Vagina (tissue), 2 donors: ENCODE measurements at regions not wholly inside any gene's neighbourhood (a gene's known extent, or its start where the extent isn't known, plus 50 kb on each side); places are given as distances from the start of the nearest gene placed in this dataset.
"Not testable (repeated sequence)": the region's sequence is repeated elsewhere in the genome, so short reads cannot be mapped to it uniquely, and the experiment has no call there.

Experiments used
- DNase-seq, 2 donors: peaks; one replicate each; pipeline ENCODE4 v3.0.0-alpha.2; 2017; ENCODE audit errors: extremely low spot score in 2 of 2
- H3K27ac ChIP-seq: fragments of 200-600 bp; sonication (generic); one replicate; pipeline ENCODE4 v1.5.1; 2019
- H3K27me3 ChIP-seq: fragments of 200-600 bp; sonication (generic); one replicate; pipeline ENCODE4 v1.5.1; 2019
- H3K36me3 ChIP-seq, 2 donors: fragments of 200-600 bp; sonication (generic); one replicate each; pipeline ENCODE4 v1.5.1; 2017 to 2019
- H3K4me1 ChIP-seq: fragments of 200-600 bp; sonication (generic); one replicate; pipeline ENCODE4 v1.5.1; 2019
- H3K4me3 ChIP-seq, 2 donors: fragments of 200-600 bp; sonication (generic); 1 replicate in 1 of 2; 2 replicates in 1 of 2; pipeline ENCODE4 v1.5.1; 2016 to 2019
- H3K9me3 ChIP-seq: fragments of 200-600 bp; sonication (generic); one replicate; pipeline ENCODE4 v1.5.1; 2019
- POLR2A ChIP-seq, 2 donors: fragments of 450-650 bp; IDR thresholded peaks; one replicate each; pipeline ENCODE4 v1.6.1; 2017; ENCODE audit warnings: antibody characterized with exemption in 2 of 2, mild to moderate bottlenecking in 2 of 2, moderate library complexity in 2 of 2
- POLR2AphosphoS5 ChIP-seq, 2 donors: sonication (generic); formaldehyde crosslinking; IDR thresholded peaks; one replicate each; pipeline ENCODE4 v1.9.0; 2017; ENCODE audit warnings: antibody characterized with exemption in 2 of 2, mild to moderate bottlenecking in 2 of 2, low read depth in 1 of 2; ENCODE audit not compliant: insufficient read depth in 1 of 2
- intact Hi-C: fragments of 100-400 bp; cut with DNase I; formaldehyde crosslinking; loops from one replicate; pipeline ENCODE4 v1.15.1; 2023
- TF ChIP-seq, protein P1 (sequence below), 3 experiments: fragments of 450-650 bp in 2 of 3; fragments of 200-600 bp in 1 of 3; sonication (generic) in 1 of 3; IDR thresholded peaks; one replicate each; pipeline ENCODE4 v1.5.1; 2017 to 2019; ENCODE audit warnings: antibody characterized with exemption in 3 of 3, mild to moderate bottlenecking in 2 of 3, moderate library complexity in 2 of 3

DNA sequence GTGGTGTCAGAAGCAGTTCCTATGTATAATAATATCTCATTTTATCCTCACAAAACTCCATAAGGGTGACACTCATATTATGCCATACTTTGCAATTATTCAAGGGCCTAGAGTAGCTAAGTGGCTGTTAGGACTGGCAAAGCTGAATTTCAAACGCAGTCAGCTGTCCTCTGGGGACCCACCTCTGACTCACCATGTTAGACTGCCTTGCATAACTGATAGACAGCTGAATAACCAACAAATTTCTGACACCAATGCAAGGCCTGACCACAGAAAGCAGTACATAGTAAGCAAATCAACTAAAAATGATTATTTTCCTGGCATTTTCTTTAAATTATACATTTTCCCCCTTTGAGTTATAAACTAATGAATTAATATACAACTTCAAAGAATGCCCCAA lies 251.6 kb upstream of the PTGER4 start:
- peaks cover 6% of the 10 kb centered on the region for H3K4me1 ChIP-seq
- no peak overlapping the region for H3K27ac ChIP-seq
- no peaks in the 10 kb centered on the region for H3K36me3 ChIP-seq
- no peak for DNase-seq
- no peak overlapping the region for H3K4me3 ChIP-seq
- no peaks in the 10 kb centered on the region for H3K9me3 ChIP-seq
- no peaks in the 10 kb centered on the region for H3K27me3 ChIP-seq
- TF ChIP-seq, protein P1, sequence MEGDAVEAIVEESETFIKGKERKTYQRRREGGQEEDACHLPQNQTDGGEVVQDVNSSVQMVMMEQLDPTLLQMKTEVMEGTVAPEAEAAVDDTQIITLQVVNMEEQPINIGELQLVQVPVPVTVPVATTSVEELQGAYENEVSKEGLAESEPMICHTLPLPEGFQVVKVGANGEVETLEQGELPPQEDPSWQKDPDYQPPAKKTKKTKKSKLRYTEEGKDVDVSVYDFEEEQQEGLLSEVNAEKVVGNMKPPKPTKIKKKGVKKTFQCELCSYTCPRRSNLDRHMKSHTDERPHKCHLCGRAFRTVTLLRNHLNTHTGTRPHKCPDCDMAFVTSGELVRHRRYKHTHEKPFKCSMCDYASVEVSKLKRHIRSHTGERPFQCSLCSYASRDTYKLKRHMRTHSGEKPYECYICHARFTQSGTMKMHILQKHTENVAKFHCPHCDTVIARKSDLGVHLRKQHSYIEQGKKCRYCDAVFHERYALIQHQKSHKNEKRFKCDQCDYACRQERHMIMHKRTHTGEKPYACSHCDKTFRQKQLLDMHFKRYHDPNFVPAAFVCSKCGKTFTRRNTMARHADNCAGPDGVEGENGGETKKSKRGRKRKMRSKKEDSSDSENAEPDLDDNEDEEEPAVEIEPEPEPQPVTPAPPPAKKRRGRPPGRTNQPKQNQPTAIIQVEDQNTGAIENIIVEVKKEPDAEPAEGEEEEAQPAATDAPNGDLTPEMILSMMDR (IDR thresholded peaks at IDR 0.05), result no peak
- no peak for TF ChIP-seq POLR2A (IDR thresholded peaks at IDR 0.05)
- TF ChIP-seq POLR2AphosphoS5 (IDR thresholded peaks at IDR 0.05; ENCODE audit: insufficient read depth in 1 of 2, low read depth in 1 of 2), result no peak
- intact Hi-C loops, result no loop called here

DNA sequence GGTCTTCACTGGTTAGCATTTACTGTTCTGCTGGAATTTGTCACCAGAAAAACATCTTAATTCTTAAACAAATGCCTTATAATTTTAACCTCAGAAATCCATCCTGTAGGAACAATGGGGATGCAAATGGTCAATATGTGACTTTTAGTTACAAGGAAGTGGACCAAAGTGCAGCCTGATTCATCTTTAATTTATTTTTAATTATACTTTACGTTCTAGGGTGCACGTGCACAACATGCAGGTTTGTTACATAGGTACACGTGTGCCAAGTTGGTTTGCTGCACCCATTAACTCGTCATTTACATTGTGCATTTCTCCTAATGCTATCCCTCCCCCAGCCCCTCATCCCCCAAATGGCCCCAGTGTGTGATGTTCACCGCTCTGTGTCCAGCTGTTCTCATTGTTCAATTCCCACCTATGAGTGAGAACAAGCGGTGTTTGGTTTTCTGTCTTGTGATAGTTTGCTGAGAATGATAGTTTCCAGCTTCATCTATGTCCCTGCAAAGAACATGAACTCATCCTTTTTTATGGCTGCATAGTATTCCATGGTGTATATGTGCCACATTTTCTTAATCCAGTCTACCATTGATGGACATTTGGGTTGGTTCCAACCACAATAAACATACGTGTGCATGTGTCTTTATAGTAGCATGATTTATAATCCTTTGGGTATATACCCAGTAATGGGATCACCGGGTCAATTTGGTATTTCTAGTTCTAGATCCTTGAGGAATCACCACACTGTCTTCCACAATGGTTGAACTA lies 262.5 kb upstream of the PTGER4 start:
- intact Hi-C loops, H3K36me3 ChIP-seq, H3K27ac ChIP-seq, H3K9me3 ChIP-seq, DNase-seq, H3K27me3 ChIP-seq, H3K4me1 ChIP-seq, H3K4me3 ChIP-seq: not testable (repeated sequence)

DNA sequence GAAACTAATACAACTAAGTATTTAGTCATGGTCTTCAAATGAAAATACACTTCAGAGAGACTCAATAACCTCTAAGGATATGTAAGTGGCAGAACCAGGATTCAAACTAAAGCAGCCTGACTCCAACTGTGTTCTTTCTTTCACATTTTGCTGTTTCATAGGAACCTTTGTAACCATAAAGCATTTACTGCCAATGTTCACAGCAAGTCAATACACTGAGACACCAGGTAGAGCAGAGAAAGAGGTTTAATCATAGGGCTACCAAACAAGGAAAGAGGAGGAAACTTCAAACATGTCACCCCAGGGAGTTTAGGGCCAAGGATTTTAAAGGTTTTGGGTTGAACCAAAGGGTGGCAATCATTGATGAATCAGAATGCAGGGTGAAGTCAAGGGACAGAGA lies 263.1 kb upstream of the PTGER4 start:
- H3K4me3 ChIP-seq, result no peak overlapping the region
- no peaks in the 10 kb centered on the region for H3K9me3 ChIP-seq
- no peak overlapping the region for H3K27ac ChIP-seq
- no peaks in the 10 kb centered on the region for H3K27me3 ChIP-seq
- TF ChIP-seq POLR2A (IDR thresholded peaks at IDR 0.05) (no peak), POLR2AphosphoS5 (IDR thresholded peaks at IDR 0.05; ENCODE audit: insufficient read depth in 1 of 2, low read depth in 1 of 2) (no peak)
- TF ChIP-seq, protein P1 (IDR thresholded peaks at IDR 0.05), result no peak
- DNase-seq, result no peak
- intact Hi-C loops, result no loop called here
- no peaks in the 10 kb centered on the region for H3K4me1 ChIP-seq
- H3K36me3 ChIP-seq, result no peaks in the 10 kb centered on the region

DNA sequence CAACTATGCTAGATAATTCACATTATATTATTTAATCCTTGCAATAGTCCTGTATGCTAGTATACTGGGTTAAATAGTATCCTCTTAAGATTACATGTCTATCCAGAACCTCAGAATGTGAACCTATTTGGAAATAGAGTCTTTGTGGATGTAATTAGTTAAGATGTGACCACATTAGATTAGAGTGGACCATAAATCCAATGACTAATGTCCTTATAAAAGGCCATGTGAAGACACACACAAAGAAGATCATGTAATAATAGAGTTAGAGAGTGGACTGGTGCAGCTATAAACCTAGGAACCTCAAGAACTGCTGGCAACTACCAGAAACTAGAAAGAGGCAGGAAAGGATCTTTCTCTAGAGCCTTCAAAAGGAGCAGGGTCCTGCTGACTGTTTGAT lies 263.6 kb upstream of the PTGER4 start:
- peaks cover 4% of the 10 kb centered on the region for H3K4me1 ChIP-seq
- DNase-seq, result no peak
- TF ChIP-seq, protein P1 (IDR thresholded peaks at IDR 0.05), result no peak
- no peak for TF ChIP-seq POLR2AphosphoS5 (IDR thresholded peaks at IDR 0.05; ENCODE audit: insufficient read depth in 1 of 2, low read depth in 1 of 2)
- no peak for TF ChIP-seq POLR2A (IDR thresholded peaks at IDR 0.05)
- no peaks in the 10 kb centered on the region for H3K36me3 ChIP-seq
- intact Hi-C loops, result no loop called here
- no peaks in the 10 kb centered on the region for H3K9me3 ChIP-seq
- no peak overlapping the region for H3K4me3 ChIP-seq
- no peaks in the 10 kb centered on the region for H3K27me3 ChIP-seq
- H3K27ac ChIP-seq, result no peak overlapping the region

DNA sequence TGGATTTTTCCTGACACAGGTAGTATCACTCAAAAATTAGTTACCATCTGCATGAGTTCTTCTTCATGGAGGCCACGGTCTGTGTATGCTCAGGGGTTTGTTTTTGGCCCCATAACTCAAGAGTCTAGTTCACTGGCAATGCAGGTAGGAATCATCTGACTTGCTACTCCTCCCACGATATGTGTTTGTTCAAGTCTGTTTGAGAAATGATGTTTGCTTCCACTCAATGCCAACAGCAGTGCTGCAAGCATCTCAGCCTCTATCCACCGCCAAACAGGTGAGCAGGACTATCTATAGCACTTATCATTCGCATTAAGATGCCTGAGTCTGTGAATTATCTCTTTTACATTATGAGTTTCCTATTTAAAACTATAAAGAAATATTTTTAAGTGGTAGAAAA lies 264.8 kb upstream of the PTGER4 start:
- H3K36me3 ChIP-seq, result no peaks in the 10 kb centered on the region
- TF ChIP-seq POLR2AphosphoS5 (IDR thresholded peaks at IDR 0.05; ENCODE audit: insufficient read depth in 1 of 2, low read depth in 1 of 2) (no peak), POLR2A (IDR thresholded peaks at IDR 0.05) (no peak)
- TF ChIP-seq, protein P1 (IDR thresholded peaks at IDR 0.05), result no peak
- H3K9me3 ChIP-seq, result no peaks in the 10 kb centered on the region
- H3K27ac ChIP-seq, result no peak overlapping the region
- H3K4me3 ChIP-seq, result no peak overlapping the region
- no peak for DNase-seq
- peaks cover 13% of the 10 kb centered on the region for H3K4me1 ChIP-seq
- intact Hi-C loops, result no loop called here
- no peaks in the 10 kb centered on the region for H3K27me3 ChIP-seq
